ENCODE measurements at regions not wholly inside any gene's neighbourhood (a gene's known extent, or its start where the extent isn't known, plus 50 kb on each side); places are given as distances from the start of the nearest gene placed in this dataset.

GRCh38 chr3:152516216-152516615, 247.5 kb downstream of the MBNL1 start:
- FAIRE-seq (no peak), DNase-seq (ENCODE audit: insufficient read length, low spot score) (no peak)
- no peak for TF ChIP-seq CTCF (IDR thresholded peaks at IDR 0.05; ENCODE audit: insufficient read depth, missing control alignments)

GRCh38 chr3:152517502-152517901, 248.8 kb downstream of the MBNL1 start:
- no peak for TF ChIP-seq CTCF (IDR thresholded peaks at IDR 0.05; ENCODE audit: insufficient read depth, missing control alignments)
- no peak for FAIRE-seq
- DNase-seq (ENCODE audit: insufficient read length, low spot score), result no peak

- DNase-seq (ENCODE audit: insufficient read length, low spot score) (no peak), FAIRE-seq (peak; percentile 38)
- no peak for TF ChIP-seq CTCF (IDR thresholded peaks at IDR 0.05; ENCODE audit: insufficient read depth, missing control alignments)
Observed at GRCh38 chr3:152518346-152518745, 249.6 kb downstream of the MBNL1 start.

- FAIRE-seq (no peak), DNase-seq (ENCODE audit: insufficient read length, low spot score) (no peak)
- TF ChIP-seq CTCF (IDR thresholded peaks at IDR 0.05; ENCODE audit: insufficient read depth, missing control alignments), result no peak
Observed at GRCh38 chr3:152519376-152519775, 250.6 kb downstream of the MBNL1 start.

- FAIRE-seq (no peak), DNase-seq (ENCODE audit: insufficient read length, low spot score) (no peak)
- no peak for TF ChIP-seq CTCF (IDR thresholded peaks at IDR 0.05; ENCODE audit: insufficient read depth, missing control alignments)
Observed at GRCh38 chr3:152522036-152522435, 253.3 kb downstream of the MBNL1 start.

GRCh38 chr3:152524198-152525140, 255.7 kb downstream of the MBNL1 start:
- DNase-seq (ENCODE audit: insufficient read length, low spot score) (no peak), FAIRE-seq (peak; percentile 83)

More at GRCh38 chr3:152524198-152525140, 255.7 kb downstream of the MBNL1 start:
- TF ChIP-seq CTCF (IDR thresholded peaks at IDR 0.05; ENCODE audit: insufficient read depth, missing control alignments), result peak; percentile 90
